H1 (cell line): ENCODE measurements at regions not wholly inside any gene's neighbourhood (a gene's known extent, or its start where the extent isn't known, plus 50 kb on each side); places are given as distances from the start of the nearest gene placed in this dataset.

Source experiments
- ASH2L ChIP-seq: fragments of 200-600, 300-600 bp; sonication (generic); IDR thresholded peaks from one replicate; pipeline ENCODE4 v1.7.1; 2017; ENCODE audit warnings: low read length
- E2F6 ChIP-seq: IDR thresholded peaks from 2 replicates; pipeline ENCODE4 v1.6.1; 2012; ENCODE audit warnings: inconsistent platforms
- ZNF274 ChIP-seq: IDR thresholded peaks from 2 replicates; pipeline ENCODE4 v1.7.0; 2012; ENCODE audit warnings: low read length, borderline replicate concordance; ENCODE audit errors: extremely low read depth

GRCh38 chr7:18257711-18258110 is 230.1 kb upstream of the PRPS1L1 start:
- TF ChIP-seq ZNF274 (no peak), ASH2L (no peak), E2F6 (no peak)
